ENCODE measurements at regions not wholly inside any gene's neighbourhood (a gene's known extent, or its start where the extent isn't known, plus 50 kb on each side); places are given as distances from the start of the nearest gene placed in this dataset.

GRCh38 chr10:57968328-57969016, 299.2 kb downstream of the IPMK start:
- TF ChIP-seq CTCF (optimal IDR thresholded peaks at IDR 0.05 in 1 of 3, IDR thresholded peaks at IDR 0.05 in 1 of 3, conservative IDR thresholded peaks at IDR 0.05 in 1 of 3; ENCODE audit: extremely low read depth in 1 of 3, insufficient read depth in 2 of 3, low read length in 3 of 3) (no peak), EZH2 (IDR thresholded peaks at IDR 0.05; ENCODE audit: low read length) (no peak)

Data from keratinocyte (primary cell).